A549 (cell line): ENCODE measurements at regions not wholly inside any gene's neighbourhood (a gene's known extent, or its start where the extent isn't known, plus 50 kb on each side); places are given as distances from the start of the nearest gene placed in this dataset.

Source experiments
- ATAC-seq, 2 experiments: fragments of 200-7000 bp in 1 of 2; fragments of >200 bp in 1 of 2; cut with Nextera tagmentation in 1 of 2; cut with Tn5 transposase in 1 of 2; 3 replicates each; pipeline versions ENCODE4 v1.8.0 to v1.9.1; 2018 to 2020; ENCODE audit warnings: mild to moderate bottlenecking in 1 of 2, moderate library complexity in 1 of 2
- CTCF ChIA-PET: fragments of 300-600 bp; sonication (Branson Sonifier 250); formaldehyde crosslinking; extraction: SDS; loops from one replicate; lab custom pipeline; 2021; ENCODE audit warnings: antibody characterized with exemption, inconsistent platforms; lab: Yijun Ruan, JAX
- POLR2A ChIA-PET: fragments of 350-600 bp; formaldehyde crosslinking; extraction: SDS; loops from one replicate; lab custom pipeline; 2021; ENCODE audit warnings: antibody characterized with exemption, inconsistent platforms; lab: Yijun Ruan, JAX
- DNase-seq, 2 experiments: peaks; one replicate each; pipeline versions ENCODE4 v3.0.0 to v3.0.0-alpha.2; 2011 to 2016; ENCODE audit warnings: low read depth in 1 of 2, low spot score in 1 of 2
- FAIRE-seq: peaks from 2 replicates; lab custom pipeline; 2011; peaks lifted over from hg19 to GRCh38; lab: Jason Lieb, UNC
- H3K27ac ChIP-seq, 2 experiments: fragments of >200 bp; sonication (Bioruptor Twin); formaldehyde crosslinking; 3 replicates each; pipeline ENCODE4 v1.5.1; 2016 to 2017
- H3K4me1 ChIP-seq: fragments of >200 bp; sonication (Bioruptor Twin); formaldehyde crosslinking; 3 replicates; pipeline ENCODE4 v1.6.1; 2016
- H3K4me2 ChIP-seq: fragments of >200 bp; sonication (Bioruptor Twin); formaldehyde crosslinking; 3 replicates; pipeline ENCODE4 v1.6.1; 2016
- H3K4me3 ChIP-seq: fragments of >200 bp; sonication (Bioruptor Twin); formaldehyde crosslinking; 3 replicates; pipeline ENCODE4 v1.5.1; 2016
- H3K9me3 ChIP-seq: fragments of >200 bp; sonication (Bioruptor Twin); formaldehyde crosslinking; 3 replicates; pipeline ENCODE4 v1.6.1; 2016
- BHLHE40 ChIP-seq: IDR thresholded peaks from 2 replicates; pipeline ENCODE4 v1.6.1; 2012; ENCODE audit warnings: low read depth, low read length, inconsistent platforms
- CBX2 ChIP-seq: fragments of 200-600 bp; sonication (generic); IDR thresholded peaks from 2 replicates; pipeline ENCODE4 v1.6.1; 2016; ENCODE audit warnings: low read depth, mild to moderate bottlenecking, borderline replicate concordance
- CTCF ChIP-seq: fragments of >200 bp; sonication (Bioruptor Twin); formaldehyde crosslinking; IDR thresholded peaks from 3 replicates; pipeline ENCODE4 v1.5.1; 2016
- EHF ChIP-seq: fragments of 250-450 bp; sonication (Bioruptor Pico); IDR thresholded peaks from 2 replicates; pipeline ENCODE4 v1.5.0; 2020; ENCODE audit warnings: mild to moderate bottlenecking
- EHMT2 ChIP-seq: fragments of 200-600 bp; sonication (generic); IDR thresholded peaks from 2 replicates; pipeline ENCODE4 v1.6.1; 2016; ENCODE audit warnings: antibody characterized with exemption, low read depth, mild to moderate bottlenecking, moderate library complexity
- ELK1 ChIP-seq: fragments of 150-350 bp; IDR thresholded peaks from 2 replicates; pipeline ENCODE4 v1.6.1; 2014; ENCODE audit warnings: low read depth, mild to moderate bottlenecking, low read length
- ESRRA ChIP-seq: fragments of 150-350 bp; IDR thresholded peaks from 2 replicates; pipeline ENCODE4 v1.6.1; 2014; ENCODE audit warnings: mild to moderate bottlenecking, low read length, borderline replicate concordance
- FOXS1 ChIP-seq: fragments of 250-450 bp; sonication (Bioruptor Pico); IDR thresholded peaks from 2 replicates; pipeline ENCODE4 v1.5.0; 2020; ENCODE audit warnings: mild to moderate bottlenecking, moderate library complexity
- GATA3 ChIP-seq: IDR thresholded peaks from 2 replicates; pipeline ENCODE4 v1.6.1; 2012; ENCODE audit warnings: borderline replicate concordance
- HES2 ChIP-seq: fragments of >200 bp; sonication (Bioruptor Twin); formaldehyde crosslinking; IDR thresholded peaks from 2 replicates; pipeline ENCODE4 v1.6.1; 2016
- HEYL ChIP-seq: fragments of 250-450 bp; sonication (Bioruptor Pico); IDR thresholded peaks from 2 replicates; pipeline ENCODE4 v1.8.0; 2021; ENCODE audit warnings: mild to moderate bottlenecking, moderate library complexity
- HOXA7 ChIP-seq: fragments of 250-450 bp; sonication (Bioruptor Pico); IDR thresholded peaks from 2 replicates; pipeline ENCODE4 v1.5.0; 2020; ENCODE audit warnings: mild to moderate bottlenecking, moderate library complexity
- HOXB5 ChIP-seq: fragments of 250-450 bp; sonication (Bioruptor Pico); IDR thresholded peaks from 2 replicates; pipeline ENCODE4 v1.5.0; 2020; ENCODE audit warnings: mild to moderate bottlenecking, moderate library complexity
- JUNB ChIP-seq: fragments of >200 bp; sonication (Bioruptor Twin); formaldehyde crosslinking; IDR thresholded peaks from 2 replicates; pipeline ENCODE4 v1.6.1; 2016
- MAFK ChIP-seq: fragments of 450-650 bp; IDR thresholded peaks from 2 replicates; pipeline ENCODE4 v1.6.1; 2014; ENCODE audit not compliant: partially characterized antibody
- MAX ChIP-seq: IDR thresholded peaks from 2 replicates; pipeline ENCODE4 v1.6.1; 2012
- POLR2A ChIP-seq: IDR thresholded peaks from 2 replicates; pipeline ENCODE4 v1.6.1; 2012; ENCODE audit warnings: mild to moderate bottlenecking, low read length
- RAD21 ChIP-seq, 2 experiments: fragments of >200 bp in 1 of 2; sonication (Bioruptor Twin) in 1 of 2; formaldehyde crosslinking in 1 of 2; IDR thresholded peaks in 1 of 2; conservative IDR thresholded peaks in 1 of 2; 2 replicates in 1 of 2; 3 replicates in 1 of 2; pipeline ENCODE4 v1.6.1; 2012 to 2018; ENCODE audit warnings: inconsistent platforms in 1 of 2
- REST ChIP-seq: fragments of 200-600 bp; sonication (generic); IDR thresholded peaks from 2 replicates; pipeline ENCODE4 v1.6.1; 2016; ENCODE audit warnings: antibody characterized with exemption, mild to moderate bottlenecking, moderate library complexity
- RFX5 ChIP-seq: fragments of 450-650 bp; IDR thresholded peaks from 2 replicates; pipeline ENCODE4 v1.7.1; 2014; ENCODE audit warnings: antibody characterized with exemption, mild to moderate bottlenecking, moderate library complexity
- TFCP2L1 ChIP-seq: fragments of 250-450 bp; sonication (Bioruptor Pico); IDR thresholded peaks from 2 replicates; pipeline ENCODE4 v1.5.0; 2021; ENCODE audit warnings: mild to moderate bottlenecking
- ZFP36 ChIP-seq: fragments of 450-650 bp; IDR thresholded peaks from 2 replicates; pipeline ENCODE4 v1.6.1; 2014; ENCODE audit warnings: borderline replicate concordance; ENCODE audit not compliant: partially characterized antibody
- WGBS: methylation state at CpG from one replicate; pipeline ENCODE4 v1.1.6; 2017; ENCODE audit errors: missing lambda C conversion rate; 5-methylcytosine and 5-hydroxymethylcytosine counted together

- Histone ChIP-seq H3K4me1 (no peaks in the 10 kb centered on the region), H3K4me2 (no peak overlapping the region), H3K9me3 (no peaks in the 10 kb centered on the region), H3K27ac (no peak overlapping the region), H3K4me3 (no peak overlapping the region)
- ChIA-PET CTCF (no interaction called here), POLR2A (no interaction called here)
- 0% methylated on average over 4 of the region's 4 CpGs for WGBS
- ATAC-seq (no peak), FAIRE-seq (no peak), DNase-seq (no peak)
- TF ChIP-seq ELK1: no peak
- TF ChIP-seq CBX2: no peak
- TF ChIP-seq HES2: no peak
- TF ChIP-seq GATA3: no peak
- no peak for TF ChIP-seq HOXA7 (CRISPR knock-in tag)
- no peak for TF ChIP-seq HOXB5 (CRISPR knock-in tag)
- no peak for TF ChIP-seq JUNB
- no peak for TF ChIP-seq CTCF
- no peak for TF ChIP-seq ZFP36
- no peak for TF ChIP-seq RAD21 (conservative IDR thresholded peaks at IDR 0.05 in 1 of 2, IDR thresholded peaks at IDR 0.05 in 1 of 2)
- no peak for TF ChIP-seq RFX5
- no peak for TF ChIP-seq HEYL (CRISPR knock-in tag)
- no peak for TF ChIP-seq EHF (CRISPR knock-in tag)
- no peak for TF ChIP-seq FOXS1 (CRISPR knock-in tag)
- TF ChIP-seq BHLHE40: no peak
- no peak for TF ChIP-seq POLR2A
- no peak for TF ChIP-seq REST
Measured at GRCh38 chr13:54836273-54836672, 1807.7 kb downstream of the OLFM4 start.

- TF ChIP-seq GATA3 (no peak), HES2 (no peak), EHF (CRISPR knock-in tag) (no peak), ESRRA (no peak), TFCP2L1 (no peak), CTCF (no peak), MAFK (no peak), EHMT2 (no peak), JUNB (no peak), POLR2A (no peak), MAX (no peak), HEYL (CRISPR knock-in tag) (no peak)
- TF ChIP-seq, all 56 proteins: peak for 0
- ATAC-seq: no peak
- no peaks in the 10 kb centered on the region for H3K4me1 ChIP-seq
- H3K4me2 ChIP-seq: no peak overlapping the region
- DNase-seq: no peak
- no peak overlapping the region for H3K4me3 ChIP-seq
- no peak for FAIRE-seq
- no peaks in the 10 kb centered on the region for H3K9me3 ChIP-seq
- CTCF ChIA-PET: no interaction called here
- no peak overlapping the region for H3K27ac ChIP-seq
- POLR2A ChIA-PET: no interaction called here
Measured at GRCh38 chr13:54841682-54842081, 1813.1 kb downstream of the OLFM4 start.
